Fibroblast of peridontal ligament (primary cell): ENCODE measurements at regions not wholly inside any gene's neighbourhood (a gene's known extent, or its start where the extent isn't known, plus 50 kb on each side); places are given as distances from the start of the nearest gene placed in this dataset.

Source experiments
- DNase-seq: peaks from one replicate; pipeline ENCODE4 v3.0.0-alpha.2; 2010; ENCODE audit errors: extremely low read depth

GRCh38 chr13:47433461-47434005 lies 536.7 kb upstream of the HTR2A start:
- no peak for DNase-seq

DNA sequence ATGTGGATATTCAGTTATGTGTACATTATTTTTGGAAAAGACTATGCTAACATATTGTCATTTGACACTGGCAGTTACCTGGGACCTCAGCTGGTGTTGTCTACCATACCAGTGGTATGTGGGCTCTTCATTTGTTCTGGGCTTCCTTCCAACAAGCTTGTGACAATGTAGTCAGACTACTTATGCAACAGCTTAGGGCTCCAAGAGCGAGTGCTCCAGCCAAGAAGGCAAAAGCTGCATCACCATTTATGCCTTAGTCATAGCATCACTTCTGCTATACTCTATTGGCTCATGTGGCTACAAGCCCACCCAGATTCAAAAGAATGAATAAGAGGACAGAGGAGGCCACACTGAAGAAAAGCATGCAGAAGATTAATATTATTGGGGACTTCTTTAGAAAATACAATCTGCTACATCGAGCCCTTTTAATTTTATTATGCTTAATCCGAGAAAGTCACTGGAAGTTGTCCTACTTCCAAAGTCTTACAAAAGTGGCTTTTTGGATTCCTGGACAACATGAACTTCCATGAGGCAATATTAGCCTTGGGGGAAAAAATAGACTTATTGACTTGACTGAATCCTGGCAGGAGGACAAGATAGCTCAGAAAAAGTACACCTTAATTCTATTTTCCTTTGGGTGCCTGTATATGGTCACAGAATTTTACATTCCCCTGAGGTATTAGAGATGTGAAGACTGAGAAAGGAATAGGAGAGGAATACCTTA lies 529.4 kb upstream of the HTR2A start:
- peak; percentile 89 for DNase-seq

GRCh38 chr13:47421525-47421924 lies 524.7 kb upstream of the HTR2A start:
- no peak for DNase-seq

GRCh38 chr13:47420568-47420967 lies 523.7 kb upstream of the HTR2A start:
- DNase-seq, result no peak

- peak; percentile 48 for DNase-seq
These were observed 523.2 kb upstream of the HTR2A start for GRCh38 chr13:47420020-47420419.

DNA sequence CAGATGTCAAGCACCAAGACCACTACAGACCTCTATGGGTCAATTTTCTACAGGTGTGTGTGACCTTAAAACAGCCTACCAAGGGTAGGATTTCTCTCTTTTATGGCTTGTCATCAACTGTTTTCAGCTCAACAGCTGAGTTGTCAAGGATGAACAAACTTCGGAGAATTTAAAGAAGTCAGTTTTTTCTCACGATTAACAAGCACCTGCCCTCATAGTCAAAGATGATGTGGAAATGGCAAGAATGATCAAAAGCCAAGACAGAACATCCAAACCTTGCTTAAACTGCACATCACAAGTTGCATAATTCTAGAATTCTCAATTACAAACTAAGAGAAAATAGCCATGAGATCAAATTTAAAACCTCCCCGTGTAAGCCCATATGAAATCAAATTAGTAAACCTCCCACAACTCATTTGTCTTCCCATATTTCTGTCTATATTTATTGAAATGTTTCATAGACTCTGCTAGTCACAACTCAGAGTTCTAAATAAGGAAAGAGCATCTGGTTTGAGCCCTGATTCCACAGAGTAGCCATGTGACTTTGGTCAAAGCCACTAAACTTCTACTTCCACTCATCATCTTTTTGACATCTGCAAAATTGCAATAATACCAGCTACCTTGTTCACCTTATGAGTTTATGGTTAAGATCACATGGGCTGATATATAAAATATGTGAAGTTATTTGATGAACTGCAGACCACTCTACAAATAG lies 521.5 kb upstream of the HTR2A start:
- no peak for DNase-seq

DNA sequence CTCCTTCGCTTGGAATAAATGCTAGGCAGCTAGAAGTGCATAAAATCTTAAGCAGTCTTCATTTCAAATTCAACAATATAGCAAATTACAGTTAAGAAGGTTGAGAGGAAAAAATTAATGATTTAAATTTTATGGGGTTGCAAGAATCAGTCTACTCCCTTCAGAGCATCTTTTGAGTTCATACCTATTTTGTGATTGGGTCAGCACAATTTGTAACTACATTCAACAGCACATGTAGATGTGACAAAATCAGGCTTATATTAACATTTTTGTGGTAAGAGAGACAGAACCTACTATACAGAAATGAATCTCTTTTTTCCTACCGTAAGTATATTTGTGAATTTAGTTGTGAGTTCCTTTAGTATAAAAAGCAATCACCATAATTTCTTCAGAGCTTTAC lies 520.6 kb upstream of the HTR2A start:
- no peak for DNase-seq

- peak; percentile 56 for DNase-seq
These were observed 518.2 kb upstream of the HTR2A start for GRCh38 chr13:47415048-47415447.

GRCh38 chr13:47413526-47413925 lies 516.7 kb upstream of the HTR2A start:
- peak; percentile 22 for DNase-seq

DNA sequence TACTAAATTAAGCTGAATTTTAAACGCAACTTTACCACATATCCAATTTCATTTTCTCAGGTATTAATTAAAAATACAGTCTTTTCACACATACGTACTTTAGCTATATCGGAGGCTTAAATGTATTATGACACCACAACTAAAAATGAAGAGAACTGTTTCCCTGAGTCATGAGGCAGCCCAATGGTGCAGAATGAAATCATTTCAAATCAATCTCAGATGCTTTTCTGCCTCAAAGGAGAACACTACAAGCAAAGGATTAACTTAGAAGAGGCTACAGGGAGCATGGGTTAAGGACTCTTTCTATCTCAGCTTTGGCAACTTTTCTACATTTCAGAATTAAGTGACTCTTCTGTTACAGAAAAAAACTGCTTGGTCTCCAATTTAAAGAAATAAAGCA lies 516.3 kb upstream of the HTR2A start:
- DNase-seq, result peak; percentile 80

- no peak for DNase-seq
These were observed 512.9 kb upstream of the HTR2A start for GRCh38 chr13:47409778-47410177.

DNA sequence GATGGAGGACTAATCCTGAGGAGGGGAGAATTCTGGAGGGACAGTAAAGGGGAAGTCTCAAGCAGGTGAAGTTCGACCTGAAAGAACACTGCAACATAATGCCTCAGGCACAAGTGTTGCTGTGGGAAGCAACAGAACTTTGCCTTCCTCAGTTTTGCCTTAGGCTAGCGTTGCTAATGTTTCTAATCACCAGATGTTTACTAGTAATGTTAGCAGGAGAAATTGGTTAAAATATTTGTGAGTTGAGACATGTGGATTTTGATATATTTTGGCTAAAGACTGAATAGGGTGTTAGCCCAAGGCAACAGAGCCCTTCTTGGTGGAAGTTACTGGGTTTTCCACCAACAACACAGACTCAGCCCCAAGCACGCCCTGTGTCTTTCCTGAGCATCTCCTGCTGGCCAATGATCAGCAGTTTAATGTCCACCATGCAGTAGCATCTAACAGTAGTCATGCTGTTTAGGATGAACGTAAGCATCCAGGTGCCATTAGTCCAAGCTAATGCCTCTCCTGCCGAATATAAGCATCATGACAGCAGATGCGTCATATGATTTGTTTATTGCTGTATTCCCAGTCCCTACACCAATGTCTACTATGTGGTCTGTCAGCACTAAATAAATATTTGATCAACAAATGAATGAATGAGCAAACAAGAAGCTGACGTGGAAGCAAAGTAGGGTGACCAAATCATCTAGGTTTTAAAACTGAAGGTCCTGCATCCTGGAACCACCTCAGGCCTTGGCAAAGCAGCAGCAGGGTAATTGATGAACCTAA lies 511.9 kb upstream of the HTR2A start:
- no peak for DNase-seq

- no peak for DNase-seq
These were observed 511.0 kb upstream of the HTR2A start for GRCh38 chr13:47407808-47408207.

DNA sequence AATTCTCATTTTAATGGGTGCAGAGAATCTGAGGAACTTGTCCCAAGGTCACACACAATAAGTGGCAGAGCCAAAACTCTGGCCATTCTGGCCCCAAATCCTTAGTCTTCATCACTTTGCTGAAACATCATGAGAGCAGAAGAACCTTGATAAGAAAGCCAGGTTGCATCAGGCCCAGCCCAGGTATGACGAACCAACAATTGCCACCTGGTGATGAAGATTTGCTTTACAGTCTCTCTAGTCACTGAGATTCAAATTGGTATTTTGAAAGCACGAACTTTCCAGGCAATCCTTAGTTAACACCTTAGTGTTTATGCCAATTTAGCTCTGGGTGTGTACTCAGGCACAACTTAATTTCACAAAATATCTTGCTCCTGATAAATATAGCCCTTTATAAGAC lies 502.7 kb upstream of the HTR2A start:
- no peak for DNase-seq

- no peak for DNase-seq
These were observed 500.9 kb upstream of the HTR2A start for GRCh38 chr13:47397739-47398138.

GRCh38 chr13:47396915-47397314 lies 500.1 kb upstream of the HTR2A start:
- DNase-seq, result no peak

- DNase-seq, result no peak
These were observed 477.9 kb upstream of the HTR2A start for GRCh38 chr13:47374741-47375140.

DNA sequence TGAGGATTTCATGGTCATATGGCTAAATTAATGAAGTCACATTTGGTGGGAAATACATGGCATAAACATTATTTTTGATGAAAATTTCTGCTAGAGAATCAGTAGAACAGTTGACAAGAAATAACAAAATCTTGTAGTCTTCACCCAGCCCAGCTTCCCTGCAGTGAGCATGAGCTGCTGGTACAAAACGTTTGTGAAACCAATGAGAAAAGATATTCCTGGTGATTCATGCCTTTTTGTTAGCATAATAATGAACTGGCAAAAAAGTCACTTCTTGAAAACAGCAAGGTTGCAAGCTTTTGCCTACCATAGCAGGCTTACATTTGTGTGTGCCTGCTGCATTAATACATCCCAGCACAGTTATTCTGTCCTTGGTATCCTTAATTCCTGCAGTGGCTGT lies 475.9 kb upstream of the HTR2A start:
- peak; percentile 13 for DNase-seq

DNA sequence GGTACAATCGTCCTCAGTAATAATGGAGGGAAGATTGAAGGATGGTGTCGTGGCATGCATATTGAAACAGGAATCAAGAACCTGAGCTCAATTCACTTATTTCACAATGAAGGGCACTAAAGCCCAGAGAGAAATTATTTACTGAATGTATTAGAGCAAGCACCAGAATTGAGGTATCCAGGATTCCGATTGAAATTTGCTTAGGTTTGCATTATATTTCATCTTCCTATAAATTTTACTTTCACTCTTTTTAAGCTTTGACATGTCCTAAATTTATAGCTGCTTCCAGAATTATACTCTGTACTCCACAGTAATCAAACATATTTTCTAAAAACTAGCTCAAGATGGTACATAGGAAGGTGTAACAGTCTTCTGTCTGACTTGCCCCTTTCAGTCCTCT lies 454.9 kb upstream of the HTR2A start:
- no peak for DNase-seq

- DNase-seq, result no peak
These were observed 453.7 kb upstream of the HTR2A start for GRCh38 chr13:47350334-47351124.

- DNase-seq, result no peak
These were observed 452.4 kb upstream of the HTR2A start for GRCh38 chr13:47349211-47349610.
